HG02885 (cell line): ENCODE measurements at regions not wholly inside any gene's neighbourhood (a gene's known extent, or its start where the extent isn't known, plus 50 kb on each side); places are given as distances from the start of the nearest gene placed in this dataset.
"Not testable (repeated sequence)": the region's sequence is repeated elsewhere in the genome, so short reads cannot be mapped to it uniquely, and the experiment has no call there.

ENCODE experiments used
- ATAC-seq: cut with Tn5 transposase; IDR thresholded peaks from one replicate; pipeline ENCODE4 v1.9.1; 2021; ENCODE audit warnings: mild to moderate bottlenecking; ENCODE audit not compliant: unreplicated experiment, poor library complexity

GRCh38 chr9:73327149-73327548 is 175.5 kb downstream of the ANXA1 start:
- no peak for ATAC-seq

- ATAC-seq = not testable (repeated sequence)
These were observed 185.5 kb downstream of the ANXA1 start for GRCh38 chr9:73337182-73337581.

GRCh38 chr9:73344060-73344459 is 192.4 kb downstream of the ANXA1 start:
- no peak for ATAC-seq

- no peak for ATAC-seq
These were observed 195.5 kb downstream of the ANXA1 start for GRCh38 chr9:73347123-73347522.

GRCh38 chr9:73347720-73348119 is 196.1 kb downstream of the ANXA1 start:
- no peak for ATAC-seq

- ATAC-seq = no peak
These were observed 196.8 kb downstream of the ANXA1 start for GRCh38 chr9:73348471-73348870.

- ATAC-seq = no peak
These were observed 197.8 kb downstream of the ANXA1 start for GRCh38 chr9:73349476-73349875.

- ATAC-seq = no peak
These were observed 205.9 kb downstream of the ANXA1 start for GRCh38 chr9:73357607-73358006.

GRCh38 chr9:73370053-73370452 is 218.4 kb downstream of the ANXA1 start:
- no peak for ATAC-seq

- ATAC-seq = no peak
These were observed 220.1 kb downstream of the ANXA1 start for GRCh38 chr9:73371801-73372200.

- no peak for ATAC-seq
These were observed 228.7 kb downstream of the ANXA1 start for GRCh38 chr9:73380411-73380810.

- no peak for ATAC-seq
These were observed 250.7 kb downstream of the ANXA1 start for GRCh38 chr9:73402081-73403028.

GRCh38 chr9:73411494-73411893 is 259.8 kb downstream of the ANXA1 start:
- ATAC-seq = no peak

GRCh38 chr9:73412874-73413273 is 261.2 kb downstream of the ANXA1 start:
- ATAC-seq = no peak

- ATAC-seq = no peak
These were observed 272.2 kb downstream of the ANXA1 start for GRCh38 chr9:73423891-73424290.

- ATAC-seq = no peak
These were observed 274.6 kb downstream of the ANXA1 start for GRCh38 chr9:73426269-73426668.

- ATAC-seq = no peak
These were observed 283.2 kb downstream of the ANXA1 start for GRCh38 chr9:73434826-73435225.

- ATAC-seq = peak; percentile 47
These were observed 286.1 kb downstream of the ANXA1 start for GRCh38 chr9:73437758-73438157.

- not testable (repeated sequence) for ATAC-seq
These were observed 288.2 kb downstream of the ANXA1 start for GRCh38 chr9:73439839-73440238.

GRCh38 chr9:73441223-73441622 is 289.6 kb downstream of the ANXA1 start:
- ATAC-seq = no peak

- ATAC-seq = no peak
These were observed 290.5 kb downstream of the ANXA1 start for GRCh38 chr9:73441890-73442818.
